EL (cell line): ENCODE measurements at regions not wholly inside any gene's neighbourhood (a gene's known extent, or its start where the extent isn't known, plus 50 kb on each side); places are given as distances from the start of the nearest gene placed in this dataset.

Source experiments
- DNase-seq: peaks from one replicate; pipeline ENCODE4 v3.0.0-alpha.2; 2016

DNA sequence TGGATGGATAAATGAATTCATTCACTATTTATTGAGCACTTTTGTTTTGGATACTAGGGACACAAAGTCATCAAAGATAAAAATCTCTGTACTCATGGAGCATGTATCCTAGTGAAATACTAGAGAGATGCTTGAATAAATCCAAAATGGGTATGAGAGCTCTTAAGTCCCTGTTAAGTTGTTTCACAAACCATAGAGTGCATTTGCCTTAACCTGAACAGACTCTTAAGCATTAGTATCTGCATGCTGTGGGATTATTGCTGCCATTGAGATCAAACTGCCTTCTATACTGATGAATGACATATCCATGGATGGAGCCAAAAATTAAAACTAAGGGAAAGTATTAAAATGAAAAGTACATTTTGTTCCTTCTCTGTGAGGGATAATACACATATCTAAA is 206.5 kb upstream of the KRR1 start:
- no peak for DNase-seq

DNA sequence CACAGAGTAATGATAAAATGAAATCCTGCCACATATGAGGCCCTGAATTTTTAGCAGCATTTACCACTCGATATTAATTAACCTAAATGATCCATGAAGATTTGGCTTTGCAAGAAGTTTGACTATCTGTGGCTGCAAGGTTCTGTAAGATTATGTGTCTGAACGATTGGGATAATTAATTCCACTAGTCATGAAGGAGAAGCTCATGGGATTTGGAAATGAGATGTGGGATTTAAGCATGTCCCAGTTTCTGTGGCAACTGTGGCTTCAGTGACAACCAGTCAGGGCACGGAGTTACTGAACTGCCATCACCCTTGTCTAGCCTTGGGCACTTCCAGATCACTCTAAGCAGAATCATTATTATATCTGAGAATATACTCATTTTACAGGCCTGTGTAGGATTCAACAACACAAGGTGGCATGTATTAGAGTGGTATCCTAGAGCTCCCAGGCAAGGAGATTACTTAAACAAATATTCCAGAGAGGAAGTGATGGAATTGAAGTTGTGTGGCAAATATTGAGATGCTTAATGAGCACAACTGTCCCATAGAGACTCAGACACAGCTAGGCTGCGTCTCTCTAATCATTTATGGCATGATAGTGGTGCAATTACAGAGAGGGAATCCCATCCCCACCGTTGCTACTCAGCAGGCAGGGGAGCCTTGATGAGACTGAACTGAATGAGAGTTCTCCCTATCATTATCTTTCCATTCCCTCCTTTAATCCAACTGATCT is 205.0 kb upstream of the KRR1 start:
- DNase-seq: no peak

DNA sequence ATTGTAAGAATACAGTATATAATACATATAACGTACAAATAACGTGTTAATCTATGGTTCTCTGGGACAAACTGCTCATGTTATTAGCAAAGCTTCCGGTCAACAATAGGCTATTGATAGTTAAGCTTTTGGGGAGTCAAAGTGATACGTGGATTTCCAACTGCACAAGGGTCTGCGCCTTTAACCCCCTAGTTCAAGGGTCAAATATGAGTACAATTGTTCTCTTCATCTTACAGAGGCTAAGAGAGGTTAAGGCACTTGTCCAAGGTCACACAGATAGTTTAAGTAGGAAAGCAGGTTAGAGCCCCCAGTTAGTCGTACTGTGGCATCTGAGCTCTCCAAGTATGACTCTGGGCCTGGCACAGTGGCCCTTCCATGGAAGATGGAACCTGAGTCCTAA is 204.3 kb upstream of the KRR1 start:
- no peak for DNase-seq

DNA sequence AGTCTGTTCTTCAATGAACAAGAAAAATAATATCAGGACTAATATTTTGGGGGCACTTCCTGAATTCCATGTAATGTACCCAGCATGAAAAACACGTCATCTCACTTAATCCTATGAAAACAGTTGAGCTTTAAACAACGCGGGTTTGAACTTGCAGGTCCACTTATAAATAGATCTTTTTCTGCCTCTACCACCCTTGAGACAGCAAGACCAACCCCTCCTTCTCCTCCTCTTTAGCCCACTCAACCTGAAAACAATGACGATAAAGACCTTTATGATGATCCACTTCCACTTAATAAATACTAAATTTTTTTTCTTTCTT is 203.9 kb upstream of the KRR1 start:
- no peak for DNase-seq

DNA sequence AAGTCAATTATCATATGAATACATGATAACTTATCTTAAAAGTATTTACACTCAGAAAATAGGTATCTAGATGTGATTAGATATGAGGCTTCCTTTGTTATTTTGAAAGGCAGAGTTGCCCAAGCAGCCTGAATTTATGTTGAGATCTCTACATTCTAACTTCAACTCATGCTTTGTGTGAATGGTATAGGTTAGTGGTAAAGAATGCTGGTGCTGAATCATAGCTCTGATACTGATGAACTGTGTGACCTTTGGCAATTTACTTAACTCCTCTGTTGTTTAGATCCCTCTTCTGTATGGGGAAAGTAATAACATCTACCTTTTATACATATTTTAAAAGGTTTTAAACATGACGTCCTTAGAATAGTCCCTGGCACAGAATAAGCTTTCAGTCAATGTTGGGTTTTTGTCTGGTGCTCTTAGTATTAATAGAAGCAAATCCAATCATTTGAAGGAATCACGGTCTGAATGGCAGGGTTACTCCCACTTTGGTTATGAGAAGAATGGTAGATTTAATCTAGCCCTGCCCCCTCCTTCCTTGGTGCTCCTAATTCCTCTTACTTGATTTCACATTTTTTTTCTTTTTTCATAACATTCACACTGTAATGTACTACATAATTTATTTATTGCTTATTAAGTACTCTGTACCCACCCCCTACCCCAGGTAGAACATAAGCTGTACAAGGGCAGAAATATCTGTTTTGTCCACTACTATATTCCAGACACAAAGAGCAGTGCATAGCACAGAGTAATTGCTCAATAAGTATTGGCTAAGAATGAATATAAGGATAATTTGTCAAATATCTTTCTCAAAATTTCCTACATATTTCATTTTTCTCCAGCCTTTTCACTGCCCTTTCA is 203.3 kb upstream of the KRR1 start:
- DNase-seq: no peak

DNA sequence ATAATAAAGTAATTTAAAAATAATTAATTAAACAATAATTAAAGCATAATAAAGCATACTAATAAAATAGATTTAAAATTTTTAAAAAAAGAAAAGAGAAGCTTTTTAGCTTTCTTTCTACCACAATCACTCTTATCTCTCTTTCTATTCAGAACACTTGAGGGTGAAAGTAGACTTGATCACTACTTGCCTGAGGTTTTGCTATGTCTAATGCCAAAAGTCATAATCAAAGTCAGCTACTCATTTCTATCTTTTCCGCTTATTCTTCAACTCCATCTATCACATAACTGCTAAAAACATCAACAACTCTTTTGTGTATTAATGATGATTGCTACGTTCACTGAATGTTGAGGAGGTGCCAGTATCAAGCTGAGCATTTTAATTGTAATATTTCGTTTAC is 202.0 kb upstream of the KRR1 start:
- DNase-seq: no peak

DNA sequence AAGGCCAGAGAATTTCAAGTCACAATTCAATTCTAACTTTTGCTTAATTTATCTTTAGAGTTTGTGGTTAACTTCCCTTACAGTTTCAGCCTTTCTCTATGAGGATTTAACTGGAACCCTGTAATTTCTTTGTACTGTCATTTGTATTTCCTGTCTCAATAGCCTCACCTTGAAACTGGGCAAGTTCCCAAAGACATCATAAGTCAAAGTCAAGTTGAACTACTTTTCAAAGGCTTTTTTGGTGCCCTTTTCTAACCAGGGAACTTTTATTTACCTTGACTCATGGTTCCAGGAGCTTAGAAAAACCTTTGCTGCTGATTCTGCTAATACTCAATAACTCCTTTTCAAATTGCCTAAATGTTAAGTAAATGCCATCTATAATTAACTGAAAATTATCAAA is 200.8 kb upstream of the KRR1 start:
- no peak for DNase-seq

DNA sequence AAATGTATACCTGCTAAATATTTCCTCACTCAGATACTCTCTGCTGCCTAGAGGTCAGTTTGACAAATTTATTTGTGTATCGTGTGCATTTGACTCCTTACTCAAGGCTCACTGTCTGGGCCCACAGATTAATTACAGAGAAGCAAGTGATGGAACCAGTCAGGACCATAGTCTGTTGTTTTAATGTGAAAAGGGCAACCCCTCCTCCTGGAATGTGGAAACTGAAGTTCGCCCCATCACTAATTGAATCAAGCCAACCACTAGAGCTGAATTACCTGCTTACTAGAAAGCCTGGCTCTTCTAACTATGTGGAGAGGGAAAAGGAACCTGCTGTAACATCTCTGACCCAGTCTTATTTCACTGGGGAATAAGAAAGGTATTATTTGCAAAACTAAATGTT is 199.9 kb upstream of the KRR1 start:
- no peak for DNase-seq

DNA sequence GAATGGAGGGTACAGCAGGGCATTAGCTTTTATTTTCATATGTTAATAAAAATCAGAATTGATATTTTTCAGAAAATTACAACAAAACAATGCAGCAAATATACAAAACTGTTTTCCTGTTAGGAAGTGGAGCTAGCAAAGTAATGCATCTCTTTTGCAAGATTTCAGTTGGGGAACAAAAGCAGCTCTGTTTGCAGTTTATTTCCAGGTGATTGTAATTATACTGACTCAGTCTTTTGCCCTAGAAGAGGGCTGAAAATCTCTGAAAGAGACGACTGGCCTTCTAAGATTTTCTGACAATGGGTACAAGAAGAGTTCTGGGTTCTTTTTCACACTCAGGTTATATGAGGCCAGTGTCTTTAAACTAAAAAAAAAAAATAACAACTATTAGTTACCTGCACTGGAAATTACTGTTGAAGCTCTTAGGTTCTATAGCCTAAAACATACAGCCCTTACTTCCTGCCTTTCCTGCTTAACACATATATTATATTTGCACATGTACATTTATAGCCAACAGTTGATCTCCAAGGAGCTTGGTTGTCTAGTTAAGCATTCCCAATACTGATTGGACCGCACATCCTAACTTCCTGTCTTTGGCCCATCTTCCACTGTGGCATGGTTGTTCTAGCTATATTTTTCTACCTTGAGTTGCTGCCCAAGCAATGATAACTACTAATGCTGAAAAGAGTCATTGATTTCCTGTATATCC is 199.1 kb upstream of the KRR1 start:
- no peak for DNase-seq

DNA sequence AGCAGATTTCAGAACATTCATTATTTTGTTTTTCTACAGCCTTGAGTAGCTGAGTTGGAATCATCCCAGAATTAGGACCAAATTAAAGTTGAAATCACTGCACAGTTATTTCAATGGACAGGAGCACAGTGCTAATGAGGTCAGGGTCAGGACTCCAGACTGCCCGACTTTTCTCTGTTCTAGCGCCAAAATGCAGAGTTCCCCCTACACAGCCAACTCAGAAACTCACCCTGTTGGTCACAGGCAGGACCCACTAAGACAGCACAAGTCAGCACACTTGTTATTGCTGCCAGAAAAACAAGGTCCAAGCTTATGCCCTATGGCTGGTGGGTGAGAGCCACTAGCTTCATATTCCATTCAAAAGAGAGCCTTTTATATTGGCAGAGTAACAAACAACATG is 198.1 kb upstream of the KRR1 start:
- DNase-seq: no peak

DNA sequence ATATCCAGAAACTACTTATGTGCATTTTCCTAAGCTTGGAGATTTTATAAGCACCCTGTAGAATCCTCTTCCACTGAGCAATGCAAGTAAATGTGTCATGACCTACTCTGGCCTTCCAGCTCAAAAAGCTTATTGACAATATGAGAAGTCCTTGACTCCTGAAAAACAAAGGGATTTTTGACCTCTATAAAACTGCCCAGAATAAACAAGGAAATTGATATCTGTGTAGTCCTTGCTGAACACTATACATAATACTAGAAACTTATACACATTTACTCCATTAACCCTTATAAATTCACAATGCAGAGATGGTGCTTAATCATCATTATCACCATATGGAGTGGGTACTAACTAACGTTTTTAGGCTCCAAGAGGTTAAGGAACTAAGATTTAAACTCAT is 197.4 kb upstream of the KRR1 start:
- DNase-seq: no peak

DNA sequence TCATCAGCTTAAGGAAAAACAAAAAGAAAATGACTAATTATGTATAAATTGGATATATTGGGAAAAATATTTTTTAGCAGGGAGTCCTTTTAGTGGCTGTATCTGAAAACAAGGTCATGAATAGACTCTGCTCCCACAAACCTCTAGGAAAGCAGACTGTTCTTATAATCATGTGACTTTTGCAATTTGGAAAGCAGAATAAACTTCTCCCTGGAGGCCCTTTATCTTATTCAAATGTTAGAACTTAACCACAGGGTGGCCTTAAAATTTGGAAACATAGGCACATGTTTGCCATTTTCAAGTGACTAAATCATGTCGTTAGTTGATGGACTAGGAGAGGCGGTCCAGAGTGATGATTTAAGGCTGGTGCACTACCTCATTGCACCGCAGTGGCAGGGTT is 196.6 kb upstream of the KRR1 start:
- DNase-seq: no peak

DNA sequence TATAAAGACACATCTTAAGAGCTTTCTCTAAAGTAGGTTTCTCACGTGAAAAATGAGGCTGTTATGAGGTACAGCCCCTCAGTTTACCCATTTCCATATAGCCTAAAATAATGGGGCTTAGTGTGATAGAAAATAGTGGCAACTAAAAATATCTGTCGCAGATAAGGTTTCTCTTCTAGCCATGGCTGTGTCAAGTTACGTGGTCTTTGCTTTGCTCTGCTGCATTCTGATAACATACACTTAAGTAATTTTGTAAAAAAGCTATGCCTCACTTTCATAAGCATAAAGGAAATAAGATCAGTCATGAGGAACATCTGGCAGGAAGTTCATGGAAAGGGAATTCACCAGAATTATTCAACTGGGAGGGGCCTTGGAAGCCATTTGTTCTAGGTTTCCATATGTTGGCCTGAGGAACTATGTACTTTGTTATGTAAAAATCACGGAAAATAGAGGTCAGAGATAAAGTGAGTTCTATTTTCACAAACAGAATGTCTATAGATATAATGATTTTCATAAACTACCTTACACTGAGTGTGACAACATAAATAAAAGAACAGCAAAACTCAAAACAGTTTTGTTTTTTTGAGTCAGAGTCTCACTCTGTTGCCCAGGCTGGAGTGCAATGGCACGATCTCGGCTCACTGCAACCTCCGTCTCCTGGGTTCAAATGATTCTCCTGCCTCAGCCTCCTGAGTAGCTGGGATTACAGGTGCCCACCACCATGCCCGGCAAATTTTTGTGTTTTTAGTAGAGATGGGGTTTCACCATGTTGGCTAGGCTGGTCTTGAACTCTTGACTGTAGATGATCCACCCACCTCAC is 195.6 kb upstream of the KRR1 start:
- DNase-seq: peak; percentile 72

DNA sequence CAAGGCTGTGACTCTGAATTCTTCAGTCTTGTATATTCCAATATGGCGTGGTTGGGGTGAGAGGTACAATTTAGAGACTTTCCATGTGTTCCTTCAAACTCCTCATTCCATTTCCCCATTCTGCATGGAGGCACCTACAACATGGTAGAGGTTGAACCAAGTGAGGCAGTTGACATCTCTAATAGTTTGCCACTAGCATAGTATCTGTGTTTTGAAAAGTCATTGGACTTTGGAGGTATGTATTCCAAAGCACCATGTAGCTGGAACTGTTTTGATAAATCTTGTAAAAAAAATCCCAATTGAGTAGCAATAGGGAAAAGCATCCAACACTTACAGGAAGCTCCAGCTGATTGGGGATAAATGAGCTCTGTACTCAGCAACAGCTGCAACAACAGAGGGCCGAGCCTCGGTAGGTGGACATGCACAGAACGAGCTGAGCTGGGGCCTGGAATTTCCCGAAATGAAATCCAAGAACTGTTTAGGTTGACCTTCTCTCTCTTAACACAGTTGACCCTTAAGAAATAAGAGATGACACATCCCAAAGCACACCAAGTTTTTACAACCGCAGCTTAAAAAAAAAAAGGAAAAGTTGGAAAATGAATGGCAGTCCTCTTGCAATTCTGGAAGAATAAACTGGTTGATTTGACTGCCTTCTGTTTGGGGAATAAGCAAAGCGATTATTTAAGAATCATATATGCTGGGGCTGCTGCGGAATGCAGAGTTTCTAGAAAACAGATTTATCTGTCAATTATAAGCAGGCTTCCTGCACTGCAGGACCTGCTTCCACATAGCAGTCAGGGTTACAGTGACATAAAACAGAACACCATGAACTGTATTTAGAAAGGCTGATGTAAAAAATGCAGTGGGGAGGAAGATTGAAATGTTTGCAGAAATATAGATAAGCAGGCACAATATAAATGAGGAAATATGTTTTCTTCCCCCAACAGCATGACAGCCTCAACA is 194.6 kb upstream of the KRR1 start:
- DNase-seq: peak; percentile 95

DNA sequence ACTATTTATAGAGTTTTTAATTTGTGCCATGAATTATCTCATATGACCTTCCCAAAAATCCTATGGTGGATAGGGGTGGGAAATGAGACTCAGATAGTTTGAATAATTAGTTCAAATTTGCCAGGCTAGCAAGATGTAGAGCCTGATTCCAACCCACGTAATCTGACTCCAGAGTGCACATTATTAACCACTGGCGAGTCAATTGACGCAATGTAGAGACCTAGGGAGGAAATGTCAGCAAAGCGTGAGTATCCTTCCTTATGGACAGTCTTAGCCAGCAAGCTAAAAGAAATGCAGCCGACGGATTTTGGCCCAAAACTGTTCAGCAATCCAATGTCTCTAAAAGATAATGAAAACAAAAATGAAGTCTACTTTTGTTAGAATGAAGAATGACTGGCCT is 193.3 kb upstream of the KRR1 start:
- no peak for DNase-seq

DNA sequence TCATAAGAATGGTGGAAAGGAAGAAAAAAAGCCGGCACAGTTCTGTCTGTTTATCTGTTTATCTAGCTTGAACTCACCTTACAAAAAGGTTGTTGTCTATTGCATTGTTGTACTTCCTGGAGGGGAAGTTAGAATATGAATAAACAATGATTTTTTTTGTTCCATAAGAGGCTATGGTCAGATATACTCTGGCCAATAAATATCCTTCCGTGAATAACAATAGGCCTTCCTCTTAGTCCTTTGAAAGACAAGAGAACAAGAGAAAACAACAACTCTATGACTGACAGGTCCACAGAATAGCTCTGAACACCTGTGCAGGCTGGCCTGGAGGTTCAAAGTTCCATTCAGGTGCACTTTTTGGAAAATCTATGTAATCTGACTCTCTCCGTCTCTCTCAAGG is 192.8 kb upstream of the KRR1 start:
- no peak for DNase-seq

DNA sequence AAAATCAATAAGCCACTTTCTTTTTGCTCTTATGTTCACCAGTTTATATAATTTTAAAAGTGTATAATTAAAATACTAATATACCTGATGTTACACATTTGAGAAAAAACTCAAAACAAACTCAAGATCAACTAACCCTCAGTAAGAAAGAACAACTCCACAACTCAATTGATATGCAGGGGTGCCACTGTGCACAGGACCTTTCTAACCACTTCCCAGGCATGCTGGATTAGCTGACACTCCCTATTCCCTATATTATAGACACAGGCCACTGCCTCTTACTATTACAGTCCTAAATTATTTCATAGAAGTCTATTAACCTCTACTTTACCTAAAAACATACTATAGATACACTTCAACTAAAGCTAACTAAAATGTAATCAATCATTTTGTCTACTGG is 191.7 kb upstream of the KRR1 start:
- DNase-seq: no peak

DNA sequence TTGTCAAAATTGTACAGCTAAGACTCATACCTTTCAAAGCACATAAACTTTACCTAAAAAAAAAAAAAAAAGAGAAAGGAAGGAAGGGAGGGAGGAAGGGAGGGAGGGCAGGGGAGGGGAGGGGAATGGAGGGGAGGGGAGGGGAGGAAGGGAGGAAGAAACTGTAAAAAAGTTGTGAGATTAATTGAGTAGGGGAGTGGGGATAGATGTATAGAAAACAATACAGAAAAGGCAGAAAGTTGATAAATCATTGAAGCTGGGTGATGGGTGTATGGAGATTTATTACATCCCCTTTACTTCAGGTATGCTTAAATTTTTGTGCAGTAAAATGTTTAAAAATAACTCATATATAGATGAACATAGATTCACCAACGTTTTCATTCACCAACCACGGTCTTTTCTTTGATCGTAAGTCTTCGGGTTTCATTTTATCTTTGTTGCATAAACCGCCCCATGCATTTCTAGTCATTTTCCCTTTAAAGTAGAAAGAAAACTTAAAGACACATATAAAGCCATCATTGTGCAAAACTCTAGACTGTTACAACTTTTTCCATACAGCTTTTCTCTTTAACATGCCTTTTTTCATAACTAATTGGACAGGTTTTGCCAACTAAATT is 191.2 kb upstream of the KRR1 start:
- DNase-seq: no peak

DNA sequence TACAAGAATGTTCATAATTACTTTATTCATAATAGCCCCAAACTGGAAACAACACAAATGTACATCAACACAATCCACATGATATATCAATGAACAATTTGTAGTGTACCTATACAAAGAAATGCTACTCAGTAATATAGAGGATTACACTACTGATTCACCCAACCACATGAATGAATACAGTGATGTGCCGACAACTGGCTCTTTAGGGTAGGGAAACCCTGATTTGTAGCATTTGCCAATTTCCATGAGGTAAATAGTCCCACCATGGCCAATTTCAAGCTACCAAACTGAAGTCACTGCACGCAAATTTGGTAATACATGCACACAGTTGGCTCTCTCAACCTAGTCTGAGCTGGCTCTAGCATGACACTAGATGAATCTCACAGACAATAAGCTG is 190.4 kb upstream of the KRR1 start:
- no peak for DNase-seq

DNA sequence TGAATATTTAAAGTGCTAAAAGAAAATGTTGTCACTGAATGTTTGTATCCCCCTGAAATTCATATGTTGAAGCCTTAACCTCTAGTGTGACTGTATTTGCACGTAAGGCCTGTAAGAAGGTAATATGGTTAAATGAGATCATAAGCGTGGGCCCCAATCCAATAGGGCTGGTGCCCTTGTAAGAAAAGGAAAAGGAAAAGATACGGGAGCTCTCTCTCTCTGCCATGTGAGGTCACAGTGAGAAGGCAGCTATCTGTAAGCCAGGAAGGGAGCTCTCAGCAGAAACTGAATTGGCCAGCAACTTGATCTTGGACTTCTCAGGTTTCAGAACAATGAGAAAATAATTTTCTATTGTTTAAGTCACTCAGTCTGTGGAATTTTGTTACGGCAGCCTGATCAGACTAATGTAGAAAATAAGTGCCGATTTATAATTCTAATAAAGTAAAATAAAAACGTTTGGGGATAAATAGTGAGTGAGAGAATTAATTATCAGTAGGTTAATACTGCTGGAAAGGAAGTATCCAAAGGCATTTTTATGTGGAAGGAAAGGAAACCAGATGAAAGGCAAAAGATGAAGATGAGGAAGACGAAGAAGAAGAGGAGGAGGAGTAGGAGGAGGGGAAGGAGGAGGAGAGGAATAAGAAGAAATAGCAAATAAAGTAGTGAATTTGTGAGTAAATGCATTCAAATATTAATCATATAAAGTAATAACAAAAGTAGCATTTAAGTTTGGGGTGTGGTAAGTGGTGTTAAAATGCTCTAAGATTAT is 188.5 kb upstream of the KRR1 start:
- no peak for DNase-seq

DNA sequence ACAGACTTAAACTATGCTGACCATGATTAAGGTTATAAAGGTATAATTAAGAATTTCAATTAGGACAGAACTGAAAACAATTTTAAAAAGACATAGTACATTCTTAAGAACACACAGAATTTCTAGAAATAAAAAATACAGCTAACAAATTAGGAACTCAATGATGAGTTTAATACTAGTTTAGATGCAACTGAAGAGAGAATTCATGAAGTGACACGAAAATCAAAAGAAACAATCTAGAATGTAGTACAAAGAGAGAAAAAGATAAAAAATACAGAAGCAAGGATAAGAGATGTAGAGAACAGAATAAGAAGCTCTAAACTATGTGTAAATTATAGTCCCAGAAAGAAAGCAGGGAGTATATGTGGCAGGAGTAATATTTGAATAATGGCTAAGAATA is 187.8 kb upstream of the KRR1 start:
- DNase-seq: no peak
